CD4-positive, alpha-beta T cell treated with Interleukin-10 for 1 hour (primary cell): ENCODE measurements at regions not wholly inside any gene's neighbourhood (a gene's known extent, or its start where the extent isn't known, plus 50 kb on each side); places are given as distances from the start of the nearest gene placed in this dataset.
"Not testable (repeated sequence)": the region's sequence is repeated elsewhere in the genome, so short reads cannot be mapped to it uniquely, and the experiment has no call there.

Experiments used
- DNase-seq: peaks from one replicate; pipeline ENCODE4 v3.0.0-alpha.2; 2020

DNA sequence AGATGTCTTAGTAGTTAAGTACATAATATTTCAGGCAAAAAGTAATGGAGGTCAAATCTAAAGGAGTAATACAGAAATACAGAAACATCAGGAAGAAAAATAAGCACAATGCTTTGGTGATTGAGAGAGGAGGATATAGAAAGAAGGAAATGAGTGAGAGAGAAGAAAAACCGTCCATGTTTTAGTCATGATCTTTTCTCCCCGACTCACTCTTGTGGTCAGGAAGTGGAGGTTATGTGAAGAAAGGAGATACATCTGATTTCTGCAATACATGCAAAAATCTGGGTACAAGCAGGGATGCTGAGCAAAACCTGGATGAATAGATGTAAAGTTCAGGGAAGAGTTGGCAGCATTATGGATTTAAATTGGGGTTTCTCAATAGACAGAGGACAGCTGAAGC lies 1122.5 kb downstream of the SORCS3 start:
- DNase-seq: no peak

DNA sequence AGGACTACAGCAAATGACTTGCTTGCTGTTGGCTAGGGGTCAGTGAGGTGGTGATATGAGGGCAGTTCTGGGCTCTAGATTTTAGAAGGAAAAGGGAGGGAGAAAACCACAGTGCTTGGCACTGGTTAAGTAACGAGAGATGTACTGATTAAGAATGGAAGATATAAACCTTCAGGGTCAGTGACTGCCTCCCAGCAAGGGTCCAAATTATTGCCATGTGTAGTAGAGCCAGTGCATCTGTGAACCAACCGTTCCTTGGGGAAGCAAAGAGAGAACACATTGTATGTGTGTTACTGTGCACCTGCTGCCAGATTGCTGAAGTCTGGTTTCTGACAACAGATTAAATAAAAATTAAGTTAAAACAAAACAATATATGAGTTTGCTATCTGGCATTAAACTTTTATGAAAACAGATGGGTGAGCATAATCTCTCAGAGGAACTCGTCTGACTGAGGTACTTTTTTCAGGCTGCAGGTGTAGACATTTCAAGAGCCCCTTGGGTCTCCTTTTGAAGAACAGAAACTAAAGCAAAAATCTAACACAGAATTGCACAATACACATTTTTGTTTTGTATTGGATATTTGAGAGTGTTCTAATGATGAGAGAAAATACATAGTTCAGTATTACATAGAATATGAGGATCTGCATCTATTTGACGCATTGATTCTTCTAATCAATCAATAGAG lies 1120.6 kb downstream of the SORCS3 start:
- no peak for DNase-seq

DNA sequence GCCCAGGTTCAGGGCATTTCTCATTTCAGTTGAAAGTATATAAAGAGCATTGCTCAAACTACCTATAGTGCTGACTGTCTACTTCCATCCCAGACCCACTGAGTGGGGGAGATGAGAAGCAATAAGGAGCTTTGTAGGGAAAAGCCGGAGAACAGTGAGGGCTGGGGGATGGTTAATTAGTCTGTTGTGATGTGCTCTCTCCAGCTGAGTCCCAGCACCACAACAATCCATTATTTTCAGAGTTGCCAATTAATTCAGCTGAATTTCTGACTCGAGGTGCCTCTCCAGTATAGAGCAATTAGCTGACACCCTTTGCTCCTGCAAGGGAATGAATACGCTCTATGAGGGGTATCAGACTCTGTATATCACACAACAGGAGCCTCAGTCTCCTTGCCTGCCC lies 1118.6 kb downstream of the SORCS3 start:
- no peak for DNase-seq

DNA sequence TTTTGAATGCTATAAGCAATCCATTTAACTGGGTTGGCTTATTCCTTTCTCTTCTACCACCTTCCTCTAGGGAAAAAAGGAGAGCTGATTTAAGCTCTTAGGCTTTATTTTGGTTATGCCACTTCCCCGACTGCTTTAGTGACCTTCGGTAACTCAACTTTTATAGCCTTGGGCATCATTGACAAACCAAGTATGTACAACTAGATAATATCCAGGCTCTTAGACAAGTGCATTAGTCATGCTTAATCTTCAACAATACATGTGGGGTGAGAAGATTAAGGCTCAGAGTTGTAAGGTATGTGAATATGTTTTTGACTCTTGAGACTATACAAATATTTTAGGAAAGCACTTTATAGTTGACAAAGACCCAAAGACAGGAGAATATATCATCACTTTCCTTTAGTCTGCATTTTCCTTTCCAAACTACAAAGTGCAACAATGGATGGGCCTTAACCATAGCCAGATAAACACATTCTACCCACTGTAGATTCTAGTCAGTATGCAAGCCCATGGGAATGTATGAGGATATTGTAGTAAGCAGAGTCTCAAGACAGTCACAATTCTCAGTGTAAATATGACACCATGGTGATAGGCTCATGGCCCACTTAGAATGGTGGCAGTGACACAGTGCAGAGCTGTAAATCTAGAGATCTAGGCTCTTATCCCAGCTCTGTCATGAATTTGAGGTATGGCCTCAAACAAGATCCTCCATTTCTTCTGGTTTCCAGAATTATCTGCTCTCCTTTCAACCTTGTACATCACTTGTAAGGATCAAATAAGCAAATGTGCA lies 1117.3 kb downstream of the SORCS3 start:
- no peak for DNase-seq

DNA sequence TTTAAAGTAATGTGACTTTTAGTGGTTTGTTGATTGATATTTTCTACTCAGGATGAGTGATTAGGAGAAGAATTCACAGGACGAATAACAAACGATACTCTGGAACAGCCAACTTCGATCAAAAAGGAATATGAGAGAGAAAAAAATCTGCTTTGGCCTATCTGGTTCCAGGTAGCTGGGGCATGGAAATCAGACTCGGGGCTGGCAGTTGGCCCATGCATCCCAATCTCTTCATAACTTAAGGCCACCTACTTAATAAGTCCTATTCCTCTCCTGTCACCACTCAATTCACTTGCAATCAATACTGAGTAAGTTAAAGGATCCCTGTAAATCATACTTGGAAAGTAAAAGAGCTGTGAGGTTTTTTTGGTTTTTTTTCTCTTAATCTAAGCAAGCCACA lies 1116.2 kb downstream of the SORCS3 start:
- DNase-seq: no peak

DNA sequence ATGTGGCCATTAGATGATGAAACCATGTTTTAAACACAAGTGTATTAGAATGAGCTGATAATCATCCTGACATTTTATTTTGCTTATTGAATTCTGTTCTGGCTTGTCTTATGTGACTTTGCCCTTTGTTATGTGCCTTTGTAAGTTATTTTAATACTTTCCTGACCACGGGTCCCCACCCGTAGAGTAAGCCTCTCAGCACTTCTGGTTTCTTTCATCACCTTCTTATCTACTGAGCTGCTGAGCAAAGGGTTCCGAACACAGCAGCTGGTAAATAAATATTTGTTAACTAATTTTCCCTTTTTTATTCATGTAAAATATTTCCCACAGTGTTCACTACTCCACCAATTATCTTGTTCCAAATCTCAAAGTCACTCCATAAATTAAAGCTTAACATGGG lies 1115.3 kb downstream of the SORCS3 start:
- DNase-seq: no peak

DNA sequence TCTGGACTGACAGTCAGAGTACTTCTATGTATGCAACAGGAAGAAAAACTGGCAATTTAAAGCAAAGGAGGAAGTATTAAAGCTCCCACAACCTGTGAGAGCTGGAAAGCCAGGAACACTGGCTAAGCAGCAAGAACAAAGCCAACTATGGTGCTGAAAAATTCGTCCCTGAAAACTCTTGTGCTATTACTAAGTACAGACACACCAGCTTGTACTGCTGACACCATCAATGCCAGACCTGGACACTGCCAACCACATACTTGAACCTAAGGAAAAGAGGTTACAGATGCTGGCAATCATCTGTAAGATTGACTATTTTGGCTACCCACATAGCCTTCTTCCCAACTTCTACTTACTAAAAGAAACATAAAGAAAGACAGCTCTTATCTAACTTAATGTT lies 1110.6 kb downstream of the SORCS3 start:
- DNase-seq: no peak

DNA sequence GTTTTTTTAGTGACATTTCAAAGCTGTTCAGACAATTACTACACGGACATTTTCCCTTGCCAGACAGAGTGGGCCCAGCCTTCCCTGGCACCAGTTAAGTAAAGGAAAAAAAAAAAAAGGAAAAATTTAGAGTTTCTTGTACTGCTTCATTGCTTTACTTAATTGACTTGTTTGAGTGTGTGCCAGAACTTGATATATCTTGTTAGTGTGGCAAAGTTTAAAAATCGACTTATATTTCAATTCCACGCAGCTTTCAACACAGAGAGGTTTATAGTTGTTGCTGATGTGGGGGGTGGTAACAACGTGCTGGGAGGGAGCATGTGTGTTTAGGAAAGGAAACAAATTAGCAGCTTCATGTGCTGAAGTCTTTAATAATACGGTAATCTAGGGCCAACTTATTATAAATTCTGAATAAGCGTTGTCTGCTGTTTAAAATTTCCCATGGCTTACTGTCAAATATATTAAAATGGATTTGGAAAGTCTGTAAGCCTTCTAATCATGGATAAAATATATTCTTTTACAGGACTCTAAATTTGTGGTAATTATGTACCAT lies 1104.6 kb downstream of the SORCS3 start:
- no peak for DNase-seq

DNA sequence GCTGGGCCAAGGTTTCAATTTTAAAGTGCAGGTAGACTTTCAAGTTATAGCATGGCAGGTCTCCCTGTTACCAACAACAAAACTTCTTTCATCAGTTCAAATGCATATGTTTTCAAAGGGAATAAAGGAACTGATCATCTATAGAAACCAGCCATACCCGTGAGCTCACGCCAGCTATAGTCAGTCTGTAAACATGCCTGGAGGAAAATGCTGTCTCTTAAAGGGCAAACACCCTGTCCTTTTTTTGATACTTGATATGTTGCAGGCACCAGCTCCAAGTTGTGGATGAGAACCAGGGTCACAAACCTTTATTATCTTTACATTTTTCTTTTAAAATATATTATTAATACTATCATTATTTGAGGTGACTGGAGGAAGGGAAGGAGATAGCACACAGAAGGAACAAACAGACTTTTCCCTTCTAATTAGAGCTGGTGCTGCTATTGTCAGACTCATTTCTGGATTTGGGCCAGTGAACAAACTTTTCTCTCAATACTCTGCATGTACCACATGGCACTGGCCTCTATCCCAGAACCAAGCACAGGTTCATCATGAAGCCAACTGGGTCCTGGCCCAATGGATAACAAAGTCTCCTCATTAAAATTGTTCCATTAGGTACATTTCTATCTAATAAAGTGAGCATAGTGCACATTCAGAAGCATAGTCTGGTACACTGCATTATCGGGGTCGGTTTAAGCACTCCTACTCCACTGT lies 1102.4 kb downstream of the SORCS3 start:
- no peak for DNase-seq

DNA sequence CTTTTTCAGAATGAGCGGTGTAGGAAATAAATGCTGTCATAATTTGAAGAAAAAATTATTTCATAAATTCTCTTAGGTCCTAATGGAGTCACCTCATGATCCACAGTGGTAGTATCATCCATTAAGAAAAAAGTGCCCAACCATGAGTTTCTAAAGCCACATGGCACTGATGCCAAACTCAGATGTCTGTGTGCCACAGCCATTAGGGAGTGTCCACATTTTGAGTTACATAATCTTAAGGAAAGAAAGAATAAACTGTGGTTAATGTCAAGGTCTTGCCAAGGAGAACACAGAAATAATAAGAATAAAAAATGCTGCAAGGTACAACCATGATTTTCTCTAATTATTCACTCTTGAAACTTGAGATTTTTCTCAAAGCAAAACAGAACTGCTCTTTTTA lies 1101.8 kb downstream of the SORCS3 start:
- no peak for DNase-seq

DNA sequence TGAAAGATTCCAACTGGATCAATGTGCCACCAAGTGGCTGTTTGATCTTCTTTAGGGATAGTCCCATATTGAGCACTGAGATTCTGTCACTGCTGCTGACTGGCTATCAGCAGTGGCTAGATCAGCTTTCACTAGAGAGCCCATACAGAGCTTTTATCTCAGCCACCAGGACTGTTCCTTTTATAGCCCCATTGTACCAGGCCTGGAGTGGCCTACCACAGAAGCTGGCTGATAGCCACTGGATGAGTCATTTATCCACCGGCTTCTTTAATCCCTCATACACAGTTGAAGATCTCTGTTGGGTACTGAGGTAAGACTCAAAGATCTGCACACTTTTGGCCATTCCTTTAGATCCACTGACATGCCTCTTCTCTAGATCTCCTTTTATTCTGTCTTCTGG lies 1101.1 kb downstream of the SORCS3 start:
- no peak for DNase-seq

DNA sequence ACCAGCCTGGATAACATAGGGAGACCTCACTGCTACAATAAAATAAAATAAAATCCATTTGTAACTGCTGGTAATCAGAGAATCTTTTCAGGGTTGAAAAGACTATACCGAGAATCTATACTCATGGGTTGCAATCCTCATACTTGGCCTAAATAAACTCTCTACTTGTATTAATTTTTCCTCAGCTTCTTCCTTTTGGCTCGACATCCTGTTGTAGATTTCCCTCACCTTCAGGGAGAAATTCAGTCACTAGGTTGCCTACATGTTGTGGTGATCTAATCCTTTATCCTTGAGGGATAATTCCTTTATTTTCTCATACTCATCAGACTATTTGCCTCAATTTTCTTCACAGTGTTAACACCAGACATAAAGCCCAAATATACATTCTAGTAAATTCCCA lies 1093.4 kb downstream of the SORCS3 start:
- no peak for DNase-seq

DNA sequence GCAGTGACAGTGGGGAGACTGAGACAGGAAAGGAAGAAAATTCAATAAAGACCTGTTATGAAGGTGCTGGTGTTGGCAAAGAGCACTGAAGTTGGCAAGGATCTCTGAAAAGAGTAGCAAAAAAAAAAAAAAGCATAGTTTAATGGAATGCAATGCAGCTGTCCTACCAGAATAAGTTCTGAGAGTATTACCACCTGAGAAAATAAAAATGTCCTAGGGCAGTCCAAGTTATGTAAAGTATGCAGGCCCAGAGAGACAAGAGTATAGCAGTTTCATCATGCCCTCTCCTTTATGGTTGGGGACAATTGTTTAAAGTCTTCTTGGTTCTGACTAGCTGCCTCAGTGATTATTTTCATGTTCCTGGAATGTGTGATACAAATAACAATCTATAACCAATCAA lies 1092.8 kb downstream of the SORCS3 start:
- no peak for DNase-seq

DNA sequence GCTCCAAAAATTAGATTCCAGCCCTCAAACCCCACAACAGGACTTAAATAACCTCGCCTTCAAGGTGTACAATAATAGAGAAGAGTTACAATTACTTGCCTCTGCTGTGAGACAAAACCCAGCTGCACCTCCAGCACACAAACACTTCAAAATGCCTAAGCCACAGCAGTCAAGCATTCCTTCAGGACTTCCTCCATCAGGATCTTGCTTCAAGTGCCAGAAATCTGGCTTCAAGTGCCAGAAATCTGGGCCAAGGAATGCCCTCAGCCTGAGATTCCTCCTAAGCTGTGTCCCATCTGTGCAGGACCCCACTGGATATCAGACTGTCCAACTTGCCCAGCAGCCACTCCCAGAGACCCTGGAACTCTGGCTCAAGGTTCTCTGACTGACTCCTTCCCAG lies 1088.3 kb downstream of the SORCS3 start:
- DNase-seq: no peak

DNA sequence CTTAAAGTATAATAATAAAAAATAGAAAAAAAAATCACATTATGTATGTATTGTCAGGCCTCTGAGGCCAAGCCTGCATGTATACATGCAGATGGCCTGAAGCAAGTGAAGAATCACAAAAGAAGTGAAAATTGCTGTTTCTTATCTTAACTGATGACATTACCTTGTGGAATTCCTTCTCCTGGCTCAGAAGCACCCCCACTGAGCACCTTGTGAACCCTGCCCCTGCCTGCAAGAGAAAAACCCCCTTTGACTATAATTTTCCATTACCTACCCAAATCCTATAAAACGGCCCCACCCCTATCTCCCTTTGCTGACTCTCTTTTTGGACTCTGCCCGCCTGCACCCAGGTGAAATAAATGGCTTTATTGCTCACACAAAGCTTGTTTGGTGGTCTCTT lies 1086.5 kb downstream of the SORCS3 start:
- not testable (repeated sequence) for DNase-seq

DNA sequence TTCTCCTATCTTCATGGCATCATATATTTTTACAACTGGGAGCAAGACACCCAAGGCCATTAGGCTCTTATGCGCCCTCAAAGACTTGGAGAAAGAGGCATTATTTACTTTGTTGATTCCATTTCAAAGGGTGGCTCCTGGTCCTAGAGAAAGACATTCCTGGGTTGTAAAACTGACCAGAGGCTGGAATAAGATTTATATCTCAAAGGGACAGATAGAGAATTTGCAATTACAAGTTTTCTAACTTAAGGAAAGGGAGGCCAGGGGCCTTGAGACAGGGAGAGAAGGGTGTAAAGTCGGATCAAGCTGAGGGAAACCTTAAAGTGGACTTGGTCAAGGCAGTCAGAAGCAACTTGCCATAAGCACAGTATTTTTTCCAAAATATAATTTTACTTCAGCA lies 1086.0 kb downstream of the SORCS3 start:
- no peak for DNase-seq

DNA sequence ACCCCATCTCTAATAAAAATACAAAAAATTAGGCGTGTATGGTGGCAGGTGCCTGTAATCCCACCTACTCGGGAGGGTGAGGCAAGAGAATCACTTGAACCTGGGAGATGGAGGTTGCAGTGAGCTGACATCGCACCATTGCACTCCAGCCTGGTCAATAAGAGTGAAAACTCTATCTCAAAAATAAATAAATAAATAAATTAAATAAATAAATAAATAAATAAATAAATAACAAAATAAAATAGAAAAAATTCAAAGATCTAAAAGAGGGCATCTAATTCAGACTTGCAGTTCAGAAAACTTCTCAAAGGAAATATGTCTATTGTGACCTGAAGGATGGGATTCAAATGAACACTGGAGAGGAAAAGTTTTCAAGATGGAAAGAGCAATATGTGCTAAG lies 1085.1 kb downstream of the SORCS3 start:
- no peak for DNase-seq

DNA sequence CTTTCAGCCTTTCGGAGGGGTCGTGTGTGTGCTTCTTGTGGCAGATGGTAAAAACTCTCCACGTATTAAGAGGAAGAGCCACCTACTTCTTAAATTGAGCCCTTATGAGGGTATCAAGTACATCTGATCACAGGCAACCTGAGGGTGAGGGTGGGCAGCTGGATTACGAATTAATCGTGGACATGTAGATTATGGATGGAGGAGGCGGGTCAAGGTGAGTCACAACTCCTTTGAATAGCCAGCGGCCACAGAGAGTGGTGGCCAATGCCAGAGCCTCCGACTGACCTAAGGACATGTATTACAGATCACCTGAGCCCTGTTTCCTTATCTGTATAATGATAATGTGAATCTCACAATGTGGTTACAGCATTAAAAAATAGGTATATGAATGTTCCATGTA lies 1083.9 kb downstream of the SORCS3 start:
- no peak for DNase-seq

DNA sequence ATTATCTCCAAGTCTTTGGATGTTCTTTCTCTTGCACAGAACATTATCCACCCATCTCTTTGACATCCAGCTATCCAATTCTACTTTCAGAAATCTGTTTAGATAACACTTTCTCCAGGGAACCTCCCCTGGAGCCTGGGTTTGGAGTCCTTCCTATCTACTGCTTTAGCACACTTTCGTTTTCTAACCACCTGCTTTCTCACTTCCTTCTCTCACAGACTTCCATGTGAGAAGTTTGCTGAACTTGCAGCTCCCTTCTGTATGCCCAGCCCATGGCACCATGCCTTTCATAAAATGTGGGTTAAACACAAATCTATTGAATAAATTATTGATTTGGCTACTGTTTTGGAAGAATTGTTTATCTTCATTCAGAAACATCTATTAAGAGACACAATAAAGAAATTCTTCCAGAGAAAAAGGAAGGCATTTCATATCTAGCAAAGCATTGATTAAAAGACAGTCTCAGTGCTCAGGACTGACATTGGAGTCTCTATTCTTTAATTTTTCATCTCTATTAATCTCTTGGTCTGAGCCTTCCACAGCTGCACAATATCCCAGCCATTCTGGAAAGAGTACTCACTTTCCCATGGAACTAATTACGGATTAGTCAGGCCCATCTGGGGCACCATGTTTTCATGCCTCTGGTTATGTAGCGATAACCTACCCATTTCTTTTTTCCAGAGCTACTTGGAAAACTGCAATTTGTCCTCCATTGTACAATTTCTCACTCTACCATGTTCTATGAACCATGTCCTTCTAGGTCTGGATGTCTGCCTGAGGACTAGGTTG lies 1077.3 kb downstream of the SORCS3 start:
- DNase-seq: no peak

DNA sequence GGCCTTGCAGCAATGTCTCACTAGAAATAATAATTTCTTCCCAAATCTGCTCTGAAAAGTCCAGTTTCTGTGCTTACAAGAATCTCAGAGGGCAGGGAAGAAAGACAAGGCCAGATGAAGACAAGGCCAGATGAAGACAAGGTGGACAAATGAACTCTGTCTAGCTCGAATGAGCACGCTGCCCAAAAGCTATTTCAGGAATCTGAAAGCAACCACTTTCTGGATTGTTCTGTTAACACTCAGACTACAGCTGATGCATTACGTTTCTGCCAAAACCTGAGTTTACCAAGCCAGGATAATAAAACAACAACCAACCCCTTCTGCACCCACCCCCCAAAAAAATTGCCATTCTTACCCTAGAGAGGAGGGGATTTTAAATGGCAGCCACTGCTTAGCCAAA lies 1073.6 kb downstream of the SORCS3 start:
- no peak for DNase-seq

DNA sequence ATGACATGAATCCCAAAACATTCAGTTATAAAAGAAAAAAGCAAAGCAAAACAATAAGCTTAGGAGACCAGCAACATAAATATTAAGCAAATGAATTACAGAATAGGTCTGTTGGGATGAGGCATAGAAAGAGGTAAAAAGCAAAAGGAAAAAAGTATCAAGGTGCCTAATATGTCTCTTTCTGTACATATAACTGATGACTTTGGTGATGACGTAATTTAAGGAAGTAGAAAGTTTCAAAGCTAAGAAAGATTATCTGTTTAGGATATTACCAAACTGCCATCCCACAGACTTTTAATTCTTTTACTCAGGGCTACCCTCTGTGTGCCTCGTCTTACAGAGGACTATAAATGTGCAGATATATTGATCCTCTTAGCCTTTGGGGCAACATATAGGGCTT lies 1066.5 kb downstream of the SORCS3 start:
- DNase-seq: no peak

DNA sequence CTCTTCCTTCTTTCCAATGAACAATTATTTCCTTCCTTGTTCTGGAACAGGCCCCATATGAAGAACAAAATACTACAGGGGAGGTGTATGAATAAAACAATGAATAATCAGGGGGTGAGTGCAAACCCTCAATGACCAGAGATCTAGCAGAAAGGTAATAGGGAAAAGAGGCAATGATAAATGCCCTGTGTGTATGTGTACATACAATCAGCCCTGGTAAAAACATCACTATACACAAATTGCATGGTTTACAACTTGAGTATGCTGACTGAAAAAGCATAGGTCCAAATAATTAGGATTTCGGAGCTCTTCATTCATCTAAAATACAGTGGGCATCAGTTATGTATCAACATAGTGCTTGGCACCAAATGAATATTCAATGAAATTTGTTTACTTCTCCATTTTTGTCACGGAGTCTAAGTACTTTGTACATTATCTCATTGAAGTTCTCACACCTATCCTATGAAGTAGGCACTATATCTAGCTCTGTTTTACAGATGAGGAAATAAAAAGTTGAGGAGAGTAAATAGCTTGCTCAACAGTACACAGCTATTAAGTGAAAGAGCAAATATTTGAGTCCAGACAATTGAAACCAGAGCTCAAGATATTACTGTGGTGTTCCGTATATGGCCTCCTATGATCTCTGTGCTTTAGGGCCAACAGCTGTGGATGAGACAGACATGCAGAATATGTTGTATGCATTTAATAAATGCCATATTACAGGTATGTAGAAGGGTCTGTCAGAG lies 1065.4 kb downstream of the SORCS3 start:
- no peak for DNase-seq
